Right atrium auricular region (tissue), 2 donors: ENCODE measurements at regions not wholly inside any gene's neighbourhood (a gene's known extent, or its start where the extent isn't known, plus 50 kb on each side); places are given as distances from the start of the nearest gene placed in this dataset.
"Not testable (repeated sequence)": the region's sequence is repeated elsewhere in the genome, so short reads cannot be mapped to it uniquely, and the experiment has no call there.

ENCODE experiments used
- DNase-seq: peaks from one replicate; pipeline ENCODE4 v3.0.0-alpha.2; 2019; ENCODE audit warnings: low spot score
- H3K27ac ChIP-seq, 2 donors: fragments of 200-600 bp; sonication (generic); 1 replicate in 1 of 2; 2 replicates in 1 of 2; pipeline ENCODE4 v1.5.1; 2016 to 2019
- H3K27me3 ChIP-seq, 2 donors: fragments of 200-600 bp; sonication (generic); one replicate each; pipeline versions ENCODE4 v1.5.1 to v1.6.0; 2017 to 2019
- H3K36me3 ChIP-seq: fragments of 200-600 bp; sonication (generic); one replicate; pipeline ENCODE4 v1.5.1; 2016
- H3K4me1 ChIP-seq, 2 donors: fragments of 200-600 bp; sonication (generic); one replicate each; pipeline versions ENCODE4 v1.5.1 to v1.6.0; 2017 to 2019
- H3K4me3 ChIP-seq, 2 donors: fragments of 200-600 bp; sonication (generic); 1 replicate in 1 of 2; 2 replicates in 1 of 2; pipeline ENCODE4 v1.5.1; 2017 to 2019; ENCODE audit warnings: mild to moderate bottlenecking in 1 of 2, moderate library complexity in 1 of 2
- H3K9me3 ChIP-seq, 2 donors: fragments of 200-600 bp; sonication (generic); one replicate each; pipeline ENCODE4 v1.5.1; 2019
- TF ChIP-seq, protein P1 (sequence below), 2 donors: fragments of 200-600 bp; sonication (generic); IDR thresholded peaks; one replicate each; pipeline ENCODE4 v1.5.1; 2019; ENCODE audit warnings: antibody characterized with exemption in 2 of 2

DNA sequence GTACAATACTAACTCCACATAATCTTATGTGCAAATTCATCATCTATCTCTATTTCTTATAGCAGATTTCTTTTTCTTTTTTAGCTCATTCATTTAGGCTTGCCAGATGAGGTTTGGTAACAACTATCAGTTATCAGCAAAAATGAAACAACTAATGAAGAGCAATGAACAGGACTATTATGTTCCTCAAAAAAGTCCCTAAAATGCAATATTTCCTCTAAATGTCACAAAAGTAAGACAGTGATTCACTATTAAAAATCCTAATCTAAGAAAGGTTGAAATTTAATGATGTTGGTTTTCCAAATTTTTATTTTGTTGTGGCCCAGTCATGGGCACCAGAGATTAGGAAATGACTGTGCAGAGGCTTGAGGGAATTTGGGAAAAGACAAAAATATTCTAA, 135.3 kb downstream of the PPIAL4G start:
- TF ChIP-seq, protein P1, sequence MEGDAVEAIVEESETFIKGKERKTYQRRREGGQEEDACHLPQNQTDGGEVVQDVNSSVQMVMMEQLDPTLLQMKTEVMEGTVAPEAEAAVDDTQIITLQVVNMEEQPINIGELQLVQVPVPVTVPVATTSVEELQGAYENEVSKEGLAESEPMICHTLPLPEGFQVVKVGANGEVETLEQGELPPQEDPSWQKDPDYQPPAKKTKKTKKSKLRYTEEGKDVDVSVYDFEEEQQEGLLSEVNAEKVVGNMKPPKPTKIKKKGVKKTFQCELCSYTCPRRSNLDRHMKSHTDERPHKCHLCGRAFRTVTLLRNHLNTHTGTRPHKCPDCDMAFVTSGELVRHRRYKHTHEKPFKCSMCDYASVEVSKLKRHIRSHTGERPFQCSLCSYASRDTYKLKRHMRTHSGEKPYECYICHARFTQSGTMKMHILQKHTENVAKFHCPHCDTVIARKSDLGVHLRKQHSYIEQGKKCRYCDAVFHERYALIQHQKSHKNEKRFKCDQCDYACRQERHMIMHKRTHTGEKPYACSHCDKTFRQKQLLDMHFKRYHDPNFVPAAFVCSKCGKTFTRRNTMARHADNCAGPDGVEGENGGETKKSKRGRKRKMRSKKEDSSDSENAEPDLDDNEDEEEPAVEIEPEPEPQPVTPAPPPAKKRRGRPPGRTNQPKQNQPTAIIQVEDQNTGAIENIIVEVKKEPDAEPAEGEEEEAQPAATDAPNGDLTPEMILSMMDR (IDR thresholded peaks at IDR 0.05) = no peak
- no peaks in the 10 kb centered on the region for H3K9me3 ChIP-seq
- peaks cover 4 to 13% of the 10 kb centered on the region in 2 donors for H3K27me3 ChIP-seq

GRCh38 chr1:148345659-148346151, 137.4 kb downstream of the PPIAL4G start:
- H3K27ac ChIP-seq, DNase-seq, H3K4me1 ChIP-seq, H3K27me3 ChIP-seq, H3K4me3 ChIP-seq, H3K9me3 ChIP-seq, H3K36me3 ChIP-seq: not testable (repeated sequence)
- TF ChIP-seq, protein P1 (IDR thresholded peaks at IDR 0.05) = peak; percentile 24 to 60

More for the DNA sequence above, 135.3 kb downstream of the PPIAL4G start:
- H3K4me3 ChIP-seq = no peak overlapping the region
- H3K4me1 ChIP-seq = no peaks in the 10 kb centered on the region
- DNase-seq = no peak
- H3K36me3 ChIP-seq = no peaks in the 10 kb centered on the region
- no peak overlapping the region for H3K27ac ChIP-seq

GRCh38 chr1:148344651-148345050, 138.5 kb downstream of the PPIAL4G start:
- not testable (repeated sequence) for H3K4me3 ChIP-seq, H3K36me3 ChIP-seq, H3K4me1 ChIP-seq, H3K27ac ChIP-seq, H3K27me3 ChIP-seq, H3K9me3 ChIP-seq, DNase-seq

GRCh38 chr1:148341729-148342128, 141.4 kb downstream of the PPIAL4G start:
- not testable (repeated sequence) for H3K27me3 ChIP-seq, DNase-seq, H3K9me3 ChIP-seq, H3K4me3 ChIP-seq, H3K27ac ChIP-seq, H3K4me1 ChIP-seq, H3K36me3 ChIP-seq

GRCh38 chr1:148336121-148336918, 146.8 kb downstream of the PPIAL4G start:
- H3K27me3 ChIP-seq, H3K4me3 ChIP-seq, DNase-seq, H3K36me3 ChIP-seq, H3K27ac ChIP-seq, H3K9me3 ChIP-seq: not testable (repeated sequence)
- H3K4me1 ChIP-seq = peaks cover 0 to 12% of the 10 kb centered on the region in 2 donors

GRCh38 chr1:148334339-148335130, 148.6 kb downstream of the PPIAL4G start:
- Histone ChIP-seq H3K27me3 (no peaks in the 10 kb centered on the region), H3K4me1 (peaks cover 0 to 12% of the 10 kb centered on the region in 2 donors), H3K36me3 (no peaks in the 10 kb centered on the region), H3K9me3 (no peaks in the 10 kb centered on the region), H3K27ac (peak overlapping the region; percentile 67 to 80), H3K4me3 (peak overlapping the region; percentile 44 to 60)
- TF ChIP-seq, protein P1 (IDR thresholded peaks at IDR 0.05) = no peak
- peak; percentile 92 for DNase-seq

- Histone ChIP-seq H3K36me3 (no peaks in the 10 kb centered on the region), H3K27ac (peak overlapping the region; percentile 67 to 80), H3K4me1 (peaks cover 0 to 12% of the 10 kb centered on the region in 2 donors), H3K27me3 (no peaks in the 10 kb centered on the region), H3K9me3 (no peaks in the 10 kb centered on the region), H3K4me3 (peak overlapping the region; percentile 44 to 60)
- TF ChIP-seq, protein P1 (IDR thresholded peaks at IDR 0.05) = no peak
- no peak for DNase-seq
These were observed 149.2 kb downstream of the PPIAL4G start for GRCh38 chr1:148333875-148334338.
